ENCODE measurements at regions not wholly inside any gene's neighbourhood (a gene's known extent, or its start where the extent isn't known, plus 50 kb on each side); places are given as distances from the start of the nearest gene placed in this dataset.

- TF ChIP-seq, protein P1, sequence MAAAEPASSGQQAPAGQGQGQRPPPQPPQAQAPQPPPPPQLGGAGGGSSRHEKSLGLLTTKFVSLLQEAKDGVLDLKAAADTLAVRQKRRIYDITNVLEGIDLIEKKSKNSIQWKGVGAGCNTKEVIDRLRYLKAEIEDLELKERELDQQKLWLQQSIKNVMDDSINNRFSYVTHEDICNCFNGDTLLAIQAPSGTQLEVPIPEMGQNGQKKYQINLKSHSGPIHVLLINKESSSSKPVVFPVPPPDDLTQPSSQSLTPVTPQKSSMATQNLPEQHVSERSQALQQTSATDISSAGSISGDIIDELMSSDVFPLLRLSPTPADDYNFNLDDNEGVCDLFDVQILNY (CRISPR knock-in tag; IDR thresholded peaks at IDR 0.05): no peak
- TF ChIP-seq, protein P2, sequence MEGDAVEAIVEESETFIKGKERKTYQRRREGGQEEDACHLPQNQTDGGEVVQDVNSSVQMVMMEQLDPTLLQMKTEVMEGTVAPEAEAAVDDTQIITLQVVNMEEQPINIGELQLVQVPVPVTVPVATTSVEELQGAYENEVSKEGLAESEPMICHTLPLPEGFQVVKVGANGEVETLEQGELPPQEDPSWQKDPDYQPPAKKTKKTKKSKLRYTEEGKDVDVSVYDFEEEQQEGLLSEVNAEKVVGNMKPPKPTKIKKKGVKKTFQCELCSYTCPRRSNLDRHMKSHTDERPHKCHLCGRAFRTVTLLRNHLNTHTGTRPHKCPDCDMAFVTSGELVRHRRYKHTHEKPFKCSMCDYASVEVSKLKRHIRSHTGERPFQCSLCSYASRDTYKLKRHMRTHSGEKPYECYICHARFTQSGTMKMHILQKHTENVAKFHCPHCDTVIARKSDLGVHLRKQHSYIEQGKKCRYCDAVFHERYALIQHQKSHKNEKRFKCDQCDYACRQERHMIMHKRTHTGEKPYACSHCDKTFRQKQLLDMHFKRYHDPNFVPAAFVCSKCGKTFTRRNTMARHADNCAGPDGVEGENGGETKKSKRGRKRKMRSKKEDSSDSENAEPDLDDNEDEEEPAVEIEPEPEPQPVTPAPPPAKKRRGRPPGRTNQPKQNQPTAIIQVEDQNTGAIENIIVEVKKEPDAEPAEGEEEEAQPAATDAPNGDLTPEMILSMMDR (IDR thresholded peaks at IDR 0.05): no peak
- TF ChIP-seq ZNF671 (CRISPR knock-in tag; IDR thresholded peaks at IDR 0.05) (no peak), MXD4 (CRISPR knock-in tag; IDR thresholded peaks at IDR 0.05; ENCODE audit: borderline replicate concordance) (no peak), TP53 (CRISPR knock-in tag; IDR thresholded peaks at IDR 0.05) (no peak), JUN (CRISPR knock-in tag; IDR thresholded peaks at IDR 0.05) (no peak), HMGXB4 (CRISPR knock-in tag; IDR thresholded peaks at IDR 0.05) (no peak), CREB1 (CRISPR knock-in tag; IDR thresholded peaks at IDR 0.05) (no peak), FOXK1 (CRISPR knock-in tag; IDR thresholded peaks at IDR 0.05) (no peak), IRF2 (CRISPR knock-in tag; IDR thresholded peaks at IDR 0.05; ENCODE audit: borderline replicate concordance, low read depth) (no peak), OVOL2 (CRISPR knock-in tag; IDR thresholded peaks at IDR 0.05; ENCODE audit: borderline replicate concordance) (no peak), NFE2L1 (CRISPR knock-in tag; IDR thresholded peaks at IDR 0.05) (no peak)
- TF ChIP-seq, protein P3, sequence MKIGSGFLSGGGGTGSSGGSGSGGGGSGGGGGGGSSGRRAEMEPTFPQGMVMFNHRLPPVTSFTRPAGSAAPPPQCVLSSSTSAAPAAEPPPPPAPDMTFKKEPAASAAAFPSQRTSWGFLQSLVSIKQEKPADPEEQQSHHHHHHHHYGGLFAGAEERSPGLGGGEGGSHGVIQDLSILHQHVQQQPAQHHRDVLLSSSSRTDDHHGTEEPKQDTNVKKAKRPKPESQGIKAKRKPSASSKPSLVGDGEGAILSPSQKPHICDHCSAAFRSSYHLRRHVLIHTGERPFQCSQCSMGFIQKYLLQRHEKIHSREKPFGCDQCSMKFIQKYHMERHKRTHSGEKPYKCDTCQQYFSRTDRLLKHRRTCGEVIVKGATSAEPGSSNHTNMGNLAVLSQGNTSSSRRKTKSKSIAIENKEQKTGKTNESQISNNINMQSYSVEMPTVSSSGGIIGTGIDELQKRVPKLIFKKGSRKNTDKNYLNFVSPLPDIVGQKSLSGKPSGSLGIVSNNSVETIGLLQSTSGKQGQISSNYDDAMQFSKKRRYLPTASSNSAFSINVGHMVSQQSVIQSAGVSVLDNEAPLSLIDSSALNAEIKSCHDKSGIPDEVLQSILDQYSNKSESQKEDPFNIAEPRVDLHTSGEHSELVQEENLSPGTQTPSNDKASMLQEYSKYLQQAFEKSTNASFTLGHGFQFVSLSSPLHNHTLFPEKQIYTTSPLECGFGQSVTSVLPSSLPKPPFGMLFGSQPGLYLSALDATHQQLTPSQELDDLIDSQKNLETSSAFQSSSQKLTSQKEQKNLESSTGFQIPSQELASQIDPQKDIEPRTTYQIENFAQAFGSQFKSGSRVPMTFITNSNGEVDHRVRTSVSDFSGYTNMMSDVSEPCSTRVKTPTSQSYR (CRISPR knock-in tag; IDR thresholded peaks at IDR 0.05): no peak
- TF ChIP-seq, protein P4, sequence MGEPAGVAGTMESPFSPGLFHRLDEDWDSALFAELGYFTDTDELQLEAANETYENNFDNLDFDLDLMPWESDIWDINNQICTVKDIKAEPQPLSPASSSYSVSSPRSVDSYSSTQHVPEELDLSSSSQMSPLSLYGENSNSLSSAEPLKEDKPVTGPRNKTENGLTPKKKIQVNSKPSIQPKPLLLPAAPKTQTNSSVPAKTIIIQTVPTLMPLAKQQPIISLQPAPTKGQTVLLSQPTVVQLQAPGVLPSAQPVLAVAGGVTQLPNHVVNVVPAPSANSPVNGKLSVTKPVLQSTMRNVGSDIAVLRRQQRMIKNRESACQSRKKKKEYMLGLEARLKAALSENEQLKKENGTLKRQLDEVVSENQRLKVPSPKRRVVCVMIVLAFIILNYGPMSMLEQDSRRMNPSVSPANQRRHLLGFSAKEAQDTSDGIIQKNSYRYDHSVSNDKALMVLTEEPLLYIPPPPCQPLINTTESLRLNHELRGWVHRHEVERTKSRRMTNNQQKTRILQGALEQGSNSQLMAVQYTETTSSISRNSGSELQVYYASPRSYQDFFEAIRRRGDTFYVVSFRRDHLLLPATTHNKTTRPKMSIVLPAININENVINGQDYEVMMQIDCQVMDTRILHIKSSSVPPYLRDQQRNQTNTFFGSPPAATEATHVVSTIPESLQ (CRISPR knock-in tag; IDR thresholded peaks at IDR 0.05): no peak
These were observed 255.6 kb upstream of the PLET1 start for GRCh38 chr11:112516261-112516660.

Measured in WTC11 (cell line).